HK-2 (cell line): ENCODE measurements at regions not wholly inside any gene's neighbourhood (a gene's known extent, or its start where the extent isn't known, plus 50 kb on each side); places are given as distances from the start of the nearest gene placed in this dataset.
A peak's percentile ranks its signal among the peaks of the same experiment; 100 is the strongest.

Experiments used
- DNase-seq: peaks from one replicate; pipeline ENCODE4 v3.0.0-alpha.2; 2018; ENCODE audit not compliant: unreplicated experiment

DNA sequence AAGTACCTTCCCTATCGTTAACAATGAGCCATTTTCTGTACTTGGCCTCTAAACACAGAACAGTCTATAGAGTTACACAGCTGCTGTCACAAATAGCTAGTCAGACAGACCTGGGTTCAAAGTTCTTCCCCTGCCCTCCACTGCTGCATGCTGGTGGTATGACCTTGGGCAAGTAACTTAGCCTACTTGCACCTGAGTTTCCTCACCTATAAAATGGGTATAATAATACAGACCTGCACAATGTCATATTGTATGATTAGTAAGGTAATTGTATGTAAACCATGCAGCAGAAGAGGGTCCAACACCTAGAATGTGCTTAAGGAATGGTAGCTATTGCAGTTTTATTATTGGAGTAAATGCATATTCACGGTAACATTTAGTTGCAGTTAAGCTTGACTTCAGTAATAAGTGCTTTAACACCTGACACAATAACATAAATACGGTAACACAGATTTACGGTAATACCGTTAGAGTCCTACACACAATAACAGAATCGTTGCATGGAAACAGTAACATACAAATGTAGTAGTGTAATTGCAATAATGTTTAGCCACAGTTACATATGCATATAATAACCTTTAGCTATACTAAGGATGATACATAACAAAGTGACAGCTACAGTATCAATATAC lies 193.3 kb upstream of the CSF3R start:
- DNase-seq: no peak

GRCh38 chr1:36675106-36675505 lies 192.4 kb upstream of the CSF3R start:
- no peak for DNase-seq

GRCh38 chr1:36673202-36673601 lies 190.5 kb upstream of the CSF3R start:
- no peak for DNase-seq

DNA sequence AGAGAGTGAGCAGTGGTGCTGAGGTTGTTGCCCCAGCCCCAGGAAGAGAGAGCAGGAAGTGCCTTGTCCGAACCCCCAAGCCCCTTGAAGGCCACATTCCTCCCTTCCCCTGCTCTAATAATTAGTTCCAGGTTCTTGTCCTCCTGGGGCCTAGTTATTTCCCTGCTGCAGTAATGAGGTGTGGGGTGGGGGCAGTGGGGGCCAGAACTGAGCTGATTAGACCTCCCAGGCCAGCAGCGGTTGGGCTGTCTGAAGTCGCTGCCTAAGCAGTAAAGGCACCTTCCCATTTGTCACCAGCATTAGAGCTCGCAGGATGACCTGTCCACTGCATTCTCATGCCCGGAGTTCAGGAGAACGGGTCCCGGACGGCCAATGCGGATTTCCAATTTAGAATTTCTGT lies 186.5 kb upstream of the CSF3R start:
- no peak for DNase-seq

GRCh38 chr1:36667836-36668235 lies 185.1 kb upstream of the CSF3R start:
- DNase-seq: no peak

- DNase-seq: no peak
These were observed 184.5 kb upstream of the CSF3R start for GRCh38 chr1:36667256-36667655.

DNA sequence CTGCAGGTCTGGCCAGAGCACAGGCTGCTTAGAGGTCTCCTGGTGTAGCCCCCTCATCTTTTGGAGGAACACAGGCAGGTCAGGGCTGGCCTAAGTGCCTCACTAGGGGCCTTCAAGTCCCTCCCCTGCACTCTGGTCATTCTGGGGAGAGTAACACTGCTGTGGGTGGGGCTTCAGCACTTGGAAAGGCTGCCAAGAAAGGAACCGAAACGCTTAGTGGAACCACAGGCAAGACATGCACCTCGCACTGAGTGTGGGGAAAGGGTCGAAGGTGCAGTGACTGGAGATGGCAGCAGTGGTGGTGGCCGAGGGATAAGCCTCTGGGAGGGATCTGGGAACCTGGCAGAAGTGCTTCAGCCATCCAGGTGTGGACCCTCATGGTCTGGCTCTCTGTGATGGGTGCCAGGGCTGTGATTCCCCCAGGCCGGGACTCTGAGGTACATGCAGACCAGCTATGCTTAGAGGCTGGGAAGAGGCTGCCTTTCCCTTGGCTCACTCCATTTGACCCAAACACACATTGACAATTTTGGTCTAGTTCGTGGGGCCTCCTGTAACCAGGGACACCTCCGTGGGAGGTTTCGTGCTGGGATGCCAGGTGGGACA lies 182.9 kb upstream of the CSF3R start:
- no peak for DNase-seq

- DNase-seq: no peak
These were observed 182.0 kb upstream of the CSF3R start for GRCh38 chr1:36664571-36665287.

DNA sequence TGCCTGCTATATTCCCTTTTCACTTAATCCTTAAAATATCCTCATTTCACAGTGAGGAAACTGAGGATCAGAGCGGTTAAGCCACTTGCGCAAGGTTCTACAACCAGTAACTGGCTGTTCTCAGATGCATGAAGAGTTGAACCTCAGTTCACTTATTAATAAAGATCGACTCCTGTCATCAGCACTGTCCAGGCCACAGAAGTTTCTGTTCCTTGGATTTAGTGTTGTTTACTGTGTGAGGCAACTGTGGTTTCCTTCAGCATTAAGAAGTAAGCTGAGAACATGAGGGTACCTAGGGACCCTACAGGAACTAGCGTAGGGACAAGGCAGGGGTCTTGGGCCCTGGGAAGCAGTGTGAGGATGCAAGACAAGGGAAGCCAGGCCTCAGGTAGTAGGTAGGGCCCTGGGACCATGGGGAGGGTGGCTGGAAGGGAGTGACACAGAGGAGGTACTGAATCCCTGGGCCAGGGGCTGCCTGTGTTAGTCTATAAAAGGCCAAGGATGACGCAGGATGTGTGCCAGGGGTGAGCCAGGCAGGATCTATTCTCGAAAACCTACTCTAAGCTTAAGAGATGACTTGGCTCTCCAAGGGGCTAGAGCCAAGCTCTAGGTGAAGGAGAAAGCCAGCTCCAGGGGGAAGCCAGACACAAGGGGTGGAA lies 181.2 kb upstream of the CSF3R start:
- DNase-seq: no peak

- no peak for DNase-seq
These were observed 176.1 kb upstream of the CSF3R start for GRCh38 chr1:36658838-36659237.

GRCh38 chr1:36657826-36658225 lies 175.1 kb upstream of the CSF3R start:
- DNase-seq: no peak

GRCh38 chr1:36656838-36657237 lies 174.1 kb upstream of the CSF3R start:
- no peak for DNase-seq

- DNase-seq: no peak
These were observed 173.6 kb upstream of the CSF3R start for GRCh38 chr1:36656271-36656670.

GRCh38 chr1:36654586-36654985 lies 171.9 kb upstream of the CSF3R start:
- DNase-seq: no peak

GRCh38 chr1:36653850-36654249 lies 171.1 kb upstream of the CSF3R start:
- no peak for DNase-seq

DNA sequence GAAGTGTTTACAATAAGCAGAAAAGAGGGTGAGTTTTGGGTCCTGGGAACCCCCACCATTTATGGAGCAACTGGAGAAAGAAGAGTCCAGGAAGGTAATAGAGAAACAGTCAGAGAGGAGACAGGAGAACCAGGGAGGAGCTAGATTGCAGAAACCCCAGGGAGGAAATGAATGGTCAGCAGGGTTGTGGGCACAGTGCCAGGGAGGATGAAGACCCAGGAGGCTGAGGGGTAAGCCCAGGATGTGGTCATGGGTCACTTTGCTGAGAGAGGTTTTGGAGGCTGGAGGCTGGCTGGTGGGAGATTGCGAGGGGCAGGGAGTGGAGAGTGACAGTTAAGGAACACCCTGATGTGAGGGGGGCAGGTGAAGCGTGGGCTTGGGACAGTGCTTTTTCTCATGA lies 169.9 kb upstream of the CSF3R start:
- DNase-seq: no peak

DNA sequence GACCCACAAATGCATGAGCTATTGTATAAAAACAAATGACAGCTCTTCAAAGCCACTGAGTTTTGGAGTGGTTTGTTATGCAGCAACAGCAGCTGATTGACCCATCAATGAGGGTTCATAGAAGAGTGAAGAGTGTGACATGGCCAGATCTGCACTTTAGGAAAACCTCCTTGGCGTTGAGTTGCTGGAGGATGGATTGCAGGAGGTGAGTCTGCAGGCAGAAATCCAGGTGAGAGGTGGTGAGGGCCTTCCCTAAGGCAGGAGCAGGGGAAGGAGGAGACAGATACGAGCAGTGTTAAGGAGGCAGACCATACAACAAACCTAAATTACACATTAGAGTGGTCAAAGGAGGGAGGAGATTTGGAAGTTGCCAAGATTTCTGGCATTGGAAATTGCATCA lies 169.3 kb upstream of the CSF3R start:
- DNase-seq: no peak

DNA sequence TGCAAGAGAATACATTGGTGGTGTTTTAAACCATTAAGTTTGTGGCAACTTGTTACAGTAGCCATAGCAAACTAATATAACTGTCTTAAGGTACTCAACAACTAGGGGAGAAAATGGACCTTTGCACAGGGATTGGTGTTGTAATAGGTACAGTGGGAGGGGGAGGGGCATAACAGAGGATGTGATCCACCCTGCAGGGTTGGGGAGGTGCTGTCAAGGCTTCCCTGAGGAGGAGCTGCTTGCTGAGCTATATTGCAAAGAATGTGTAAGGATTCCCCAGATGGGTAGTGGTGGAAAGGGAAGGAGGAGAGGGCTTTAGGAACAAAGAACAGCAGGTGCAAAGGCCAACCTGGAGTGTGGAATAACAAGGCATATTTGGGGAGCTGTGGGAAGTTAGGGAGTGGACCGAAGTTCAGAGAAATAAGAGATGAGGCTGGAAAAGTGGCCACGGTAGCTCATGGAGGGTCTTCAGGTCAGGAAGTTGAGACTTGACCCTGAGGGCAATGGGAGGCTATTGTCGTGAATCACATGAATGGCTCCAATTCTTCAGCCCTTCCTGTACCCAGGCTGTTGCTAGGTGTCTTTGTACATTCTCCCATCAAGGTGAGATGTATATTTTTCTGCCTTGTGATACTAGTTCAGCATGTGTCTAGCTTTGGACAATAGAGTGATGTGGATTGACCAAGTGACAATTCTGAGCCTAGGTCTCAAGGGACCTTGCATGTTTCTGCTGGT lies 168.6 kb upstream of the CSF3R start:
- no peak for DNase-seq

DNA sequence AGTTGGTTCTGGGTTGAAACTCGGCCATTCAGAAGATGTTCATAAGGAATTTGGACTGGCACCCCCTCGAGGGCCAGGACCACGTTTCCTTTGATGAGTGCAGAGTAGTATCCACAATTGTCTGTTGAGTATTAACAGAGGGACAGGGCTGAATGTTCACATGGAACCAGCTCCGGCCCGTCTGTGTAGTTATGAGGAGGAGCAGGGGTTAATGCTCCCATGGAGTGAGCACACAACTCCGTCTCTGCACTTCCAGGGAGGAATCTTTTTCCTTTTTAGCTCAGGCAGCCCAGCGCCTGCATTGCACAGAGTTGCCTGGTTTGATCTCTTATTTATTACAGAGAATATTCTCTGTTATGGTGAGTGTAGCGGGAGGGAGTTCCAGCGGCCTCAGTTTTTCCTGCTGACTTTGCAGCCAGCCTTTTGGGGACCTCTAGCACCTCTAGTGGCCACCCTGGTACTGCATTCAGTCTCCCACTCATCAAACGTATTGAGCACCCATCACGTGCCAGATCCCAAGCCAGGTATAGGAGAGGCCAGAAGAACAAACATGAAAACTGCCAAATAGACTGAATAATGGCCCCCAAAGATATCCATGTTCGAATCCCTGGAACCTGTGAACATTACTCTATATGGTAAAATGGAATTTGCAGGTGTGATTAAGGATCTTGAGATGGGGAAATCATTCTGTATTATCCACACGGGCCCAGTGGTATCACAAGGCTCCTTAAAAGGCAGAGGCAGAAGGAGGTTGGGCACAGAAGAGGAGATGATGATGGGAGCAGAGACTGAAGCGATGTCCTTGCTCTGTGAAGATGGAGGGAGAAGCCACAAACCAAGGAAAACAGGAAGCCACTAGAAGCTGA lies 167.7 kb upstream of the CSF3R start:
- peak; percentile 41 for DNase-seq

- no peak for DNase-seq
These were observed 163.2 kb upstream of the CSF3R start for GRCh38 chr1:36645867-36646266.

DNA sequence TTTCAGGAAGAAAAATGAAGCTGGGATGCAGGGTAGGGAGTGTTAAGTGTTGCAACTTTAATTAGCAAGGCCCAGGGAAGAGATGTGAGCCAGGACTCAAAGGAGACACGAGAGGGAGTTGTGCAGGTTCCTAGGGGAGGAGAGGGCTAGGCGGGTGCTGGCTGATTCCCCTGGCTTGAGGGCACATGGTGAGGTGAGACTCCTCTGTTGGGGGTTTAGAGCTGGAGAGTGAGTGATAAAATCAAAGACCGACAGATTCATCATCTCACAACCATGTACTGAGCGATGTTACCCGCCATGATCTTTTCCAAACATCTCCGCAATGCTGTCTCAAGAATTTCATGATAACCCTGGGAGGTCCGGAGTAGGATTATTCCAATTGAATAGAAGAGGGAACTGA lies 161.8 kb upstream of the CSF3R start:
- no peak for DNase-seq
